ENCODE measurements at regions not wholly inside any gene's neighbourhood (a gene's known extent, or its start where the extent isn't known, plus 50 kb on each side); places are given as distances from the start of the nearest gene placed in this dataset.
"Not testable (repeated sequence)": the region's sequence is repeated elsewhere in the genome, so short reads cannot be mapped to it uniquely, and the experiment has no call there.

- DNase-seq = no peak
Observed at GRCh38 chr7:81273601-81274397, 354.9 kb upstream of the SEMA3C start.

- DNase-seq = no peak
Observed at GRCh38 chr7:81272176-81272575, 353.3 kb upstream of the SEMA3C start.

- no peak for DNase-seq
Observed at GRCh38 chr7:81268551-81268950, 349.7 kb upstream of the SEMA3C start.

GRCh38 chr7:81267508-81267907 is 348.7 kb upstream of the SEMA3C start:
- DNase-seq = no peak

GRCh38 chr7:81264116-81264515 is 345.3 kb upstream of the SEMA3C start:
- peak; percentile 43 for DNase-seq

GRCh38 chr7:81260152-81260551 is 341.3 kb upstream of the SEMA3C start:
- no peak for DNase-seq

GRCh38 chr7:81256991-81257390 is 338.1 kb upstream of the SEMA3C start:
- DNase-seq = no peak

- no peak for DNase-seq
Observed at GRCh38 chr7:81248420-81248819, 329.6 kb upstream of the SEMA3C start.

GRCh38 chr7:81247364-81247763 is 328.5 kb upstream of the SEMA3C start:
- not testable (repeated sequence) for DNase-seq

- no peak for DNase-seq
Observed at GRCh38 chr7:81245353-81245752, 326.5 kb upstream of the SEMA3C start.

GRCh38 chr7:81244224-81244623 is 325.4 kb upstream of the SEMA3C start:
- no peak for DNase-seq

- DNase-seq = no peak
Observed at GRCh38 chr7:81236560-81236959, 317.7 kb upstream of the SEMA3C start.

GRCh38 chr7:81235997-81236396 is 317.1 kb upstream of the SEMA3C start:
- DNase-seq = no peak

GRCh38 chr7:81234896-81235295 is 316.0 kb upstream of the SEMA3C start:
- DNase-seq = no peak

- DNase-seq = no peak
Observed at GRCh38 chr7:81233208-81233940, 314.5 kb upstream of the SEMA3C start.

- no peak for DNase-seq
Observed at GRCh38 chr7:81232084-81232799, 313.4 kb upstream of the SEMA3C start.

GRCh38 chr7:81231301-81231838 is 312.5 kb upstream of the SEMA3C start:
- no peak for DNase-seq

GRCh38 chr7:81226234-81226633 is 307.4 kb upstream of the SEMA3C start:
- no peak for DNase-seq

- DNase-seq = not testable (repeated sequence)
Observed at GRCh38 chr7:81222692-81223091, 303.8 kb upstream of the SEMA3C start.

- no peak for DNase-seq
Observed at GRCh38 chr7:81221527-81222217, 302.8 kb upstream of the SEMA3C start.

- DNase-seq = no peak
Observed at GRCh38 chr7:81218480-81219106, 299.7 kb upstream of the SEMA3C start.

- DNase-seq = no peak
Observed at GRCh38 chr7:81213394-81213793, 294.5 kb upstream of the SEMA3C start.

All from DMS153 (cell line).